SK-N-SH (cell line): ENCODE measurements at regions not wholly inside any gene's neighbourhood (a gene's known extent, or its start where the extent isn't known, plus 50 kb on each side); places are given as distances from the start of the nearest gene placed in this dataset.
"Not testable (repeated sequence)": the region's sequence is repeated elsewhere in the genome, so short reads cannot be mapped to it uniquely, and the experiment has no call there.

Source experiments
- POLR2AphosphoS5 ChIP-seq: IDR thresholded peaks from 2 replicates; pipeline ENCODE4 v1.6.1; 2012; ENCODE audit warnings: low read depth, low read length
- TAF1 ChIP-seq: IDR thresholded peaks from 2 replicates; pipeline ENCODE4 v1.6.1; 2012; ENCODE audit warnings: low read depth, mild to moderate bottlenecking, low read length, moderate library complexity, borderline replicate concordance
- TF ChIP-seq, protein P1 (sequence below): fragments of 200-600 bp; sonication (generic); IDR thresholded peaks from 2 replicates; pipeline ENCODE4 v1.6.1; 2017; ENCODE audit warnings: antibody characterized with exemption, mild to moderate bottlenecking, moderate library complexity

- TF ChIP-seq, protein P1, sequence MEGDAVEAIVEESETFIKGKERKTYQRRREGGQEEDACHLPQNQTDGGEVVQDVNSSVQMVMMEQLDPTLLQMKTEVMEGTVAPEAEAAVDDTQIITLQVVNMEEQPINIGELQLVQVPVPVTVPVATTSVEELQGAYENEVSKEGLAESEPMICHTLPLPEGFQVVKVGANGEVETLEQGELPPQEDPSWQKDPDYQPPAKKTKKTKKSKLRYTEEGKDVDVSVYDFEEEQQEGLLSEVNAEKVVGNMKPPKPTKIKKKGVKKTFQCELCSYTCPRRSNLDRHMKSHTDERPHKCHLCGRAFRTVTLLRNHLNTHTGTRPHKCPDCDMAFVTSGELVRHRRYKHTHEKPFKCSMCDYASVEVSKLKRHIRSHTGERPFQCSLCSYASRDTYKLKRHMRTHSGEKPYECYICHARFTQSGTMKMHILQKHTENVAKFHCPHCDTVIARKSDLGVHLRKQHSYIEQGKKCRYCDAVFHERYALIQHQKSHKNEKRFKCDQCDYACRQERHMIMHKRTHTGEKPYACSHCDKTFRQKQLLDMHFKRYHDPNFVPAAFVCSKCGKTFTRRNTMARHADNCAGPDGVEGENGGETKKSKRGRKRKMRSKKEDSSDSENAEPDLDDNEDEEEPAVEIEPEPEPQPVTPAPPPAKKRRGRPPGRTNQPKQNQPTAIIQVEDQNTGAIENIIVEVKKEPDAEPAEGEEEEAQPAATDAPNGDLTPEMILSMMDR, result not testable (repeated sequence)
- TF ChIP-seq TAF1, POLR2AphosphoS5: not testable (repeated sequence)
Observed at GRCh38 chr22:11313040-11313759, 4214.8 kb upstream of the OR11H1 start.
